NT2/D1 (cell line): ENCODE measurements at regions not wholly inside any gene's neighbourhood (a gene's known extent, or its start where the extent isn't known, plus 50 kb on each side); places are given as distances from the start of the nearest gene placed in this dataset.

Experiments
- SUZ12 ChIP-seq: IDR thresholded peaks from 2 replicates; pipeline ENCODE4 v1.6.1; 2011; ENCODE audit not compliant: insufficient read length, insufficient read depth; ENCODE audit errors: extremely low read depth
- YY1 ChIP-seq: IDR thresholded peaks from 2 replicates; pipeline ENCODE4 v1.6.1; 2011; ENCODE audit not compliant: insufficient read length, insufficient read depth
- ZNF274 ChIP-seq: IDR thresholded peaks from 2 replicates; pipeline ENCODE4 v1.6.1; 2011; ENCODE audit warnings: mild to moderate bottlenecking, low read depth, low read length

- TF ChIP-seq ZNF274 (no peak), SUZ12 (no peak), YY1 (no peak)
These were observed 74.9 kb upstream of the CAPRIN1 start for GRCh38 chr11:33976495-33977199.
